Epidermal melanocyte (primary cell): ENCODE measurements at regions not wholly inside any gene's neighbourhood (a gene's known extent, or its start where the extent isn't known, plus 50 kb on each side); places are given as distances from the start of the nearest gene placed in this dataset.

Experiments
- DNase-seq: peaks from one replicate; pipeline ENCODE4 v3.0.0; 2011; ENCODE audit warnings: low spot score; ENCODE audit not compliant: insufficient read length

DNA sequence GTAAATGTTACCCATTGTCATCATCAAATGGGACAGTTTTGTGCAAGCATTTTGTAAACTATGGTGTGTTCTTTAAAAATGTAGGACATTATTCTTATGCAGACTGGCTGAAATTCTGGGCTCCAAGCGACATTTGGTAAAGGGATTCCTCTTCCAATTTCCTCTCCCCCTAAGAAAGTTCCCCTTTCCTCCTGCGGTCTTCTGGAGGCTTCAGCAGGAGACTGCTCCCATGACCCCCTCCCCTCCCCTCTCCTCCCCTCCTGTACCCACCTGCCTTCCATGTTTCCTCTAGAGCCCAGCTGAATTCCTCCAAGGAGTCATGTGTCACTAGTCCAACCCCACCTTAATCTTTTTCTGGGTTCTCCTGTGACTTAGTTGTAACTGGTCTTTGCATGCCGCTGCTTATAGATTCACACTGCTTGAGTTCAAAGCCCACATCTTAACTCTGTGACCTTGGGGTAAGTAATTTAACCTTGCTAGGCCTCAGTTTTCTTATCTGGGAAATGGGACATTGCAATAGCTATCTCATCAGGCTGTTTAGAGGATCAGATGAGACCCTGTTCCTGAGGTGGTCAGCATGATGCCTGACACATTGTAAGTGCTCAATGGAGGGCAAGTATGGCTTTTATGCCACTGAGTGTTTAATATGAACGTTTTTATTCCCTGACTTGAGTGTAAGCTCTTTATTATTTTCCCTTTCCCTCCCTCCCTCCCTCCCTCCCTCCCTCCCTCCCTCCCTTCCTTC, 69.9 kb upstream of the WDR26 start:
- DNase-seq = no peak

GRCh38 chr1:224505454-224506093, 71.0 kb upstream of the WDR26 start:
- DNase-seq = no peak

- DNase-seq = no peak
Measured at GRCh38 chr1:224506141-224506814, 71.7 kb upstream of the WDR26 start.

DNA sequence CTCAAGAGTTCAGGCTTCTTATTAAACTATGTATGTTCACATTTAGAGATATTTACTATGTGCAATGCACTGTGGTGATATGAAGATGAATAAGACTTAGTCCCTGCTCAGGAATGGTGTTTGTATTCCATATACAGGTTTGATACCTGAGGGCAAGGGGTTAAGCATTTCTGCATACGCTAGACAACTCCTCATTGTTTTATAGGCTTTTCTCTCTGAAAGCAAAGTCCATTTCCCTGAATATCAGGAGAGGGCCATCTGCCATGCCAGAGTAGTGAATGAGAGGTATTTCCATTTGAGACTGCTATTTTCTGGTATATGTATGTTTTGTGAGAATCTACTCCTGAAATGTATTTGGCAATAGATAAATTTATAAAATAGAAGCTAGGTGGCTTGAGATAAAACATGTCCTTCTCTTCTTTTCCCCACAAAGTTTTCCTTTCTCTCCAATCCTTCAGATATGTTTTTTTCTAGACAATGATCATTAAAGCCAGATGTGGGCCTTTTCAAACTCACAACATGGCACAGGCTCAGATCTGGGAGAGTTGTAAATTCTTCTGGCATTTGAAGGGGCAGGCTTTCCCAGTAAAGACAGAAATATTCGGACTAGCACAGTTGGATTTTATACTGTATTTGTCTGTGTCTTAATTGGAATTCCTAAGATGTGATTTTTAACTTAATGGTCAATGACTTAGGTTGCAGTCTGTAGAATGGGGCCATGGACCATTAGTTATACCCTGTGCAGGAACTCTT, 73.3 kb upstream of the WDR26 start:
- no peak for DNase-seq

GRCh38 chr1:224509907-224510306, 75.3 kb upstream of the WDR26 start:
- DNase-seq = no peak

DNA sequence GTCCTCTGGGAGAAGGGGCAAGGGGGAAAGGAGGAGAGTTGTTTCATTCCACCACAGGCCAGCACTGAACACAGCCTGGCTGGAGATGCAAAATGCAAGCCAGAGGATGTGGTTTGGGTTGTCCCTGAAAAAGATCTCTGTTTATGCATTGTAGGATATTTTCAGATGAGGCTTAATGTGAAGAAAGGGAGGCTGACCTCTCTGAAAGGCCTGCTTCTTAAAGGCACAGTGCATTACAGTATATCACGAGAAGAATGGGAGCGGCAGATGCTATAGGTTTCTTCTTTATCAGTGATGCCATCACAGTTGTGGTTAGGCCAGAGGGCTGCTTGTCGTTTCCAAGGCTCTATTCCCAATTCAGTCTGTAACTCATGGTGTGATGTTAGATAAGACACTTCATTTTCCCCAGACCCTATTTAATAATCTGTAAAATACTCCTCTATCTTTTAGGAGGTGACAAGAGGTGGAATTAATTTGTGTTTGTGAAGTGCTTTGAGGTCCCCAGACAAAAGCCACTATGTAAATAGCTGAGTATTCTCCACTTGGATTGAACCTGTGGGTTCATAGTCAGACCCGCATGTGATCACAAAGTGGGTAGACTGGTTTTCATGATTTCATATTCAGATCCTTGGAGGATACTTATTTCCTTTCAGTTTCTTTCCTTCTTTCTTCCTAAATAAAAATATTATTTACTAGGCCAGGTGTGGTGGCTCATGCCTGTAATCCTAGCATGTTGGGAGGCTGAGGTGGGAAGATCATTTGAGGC, 76.5 kb upstream of the WDR26 start:
- DNase-seq = peak; percentile 77

DNA sequence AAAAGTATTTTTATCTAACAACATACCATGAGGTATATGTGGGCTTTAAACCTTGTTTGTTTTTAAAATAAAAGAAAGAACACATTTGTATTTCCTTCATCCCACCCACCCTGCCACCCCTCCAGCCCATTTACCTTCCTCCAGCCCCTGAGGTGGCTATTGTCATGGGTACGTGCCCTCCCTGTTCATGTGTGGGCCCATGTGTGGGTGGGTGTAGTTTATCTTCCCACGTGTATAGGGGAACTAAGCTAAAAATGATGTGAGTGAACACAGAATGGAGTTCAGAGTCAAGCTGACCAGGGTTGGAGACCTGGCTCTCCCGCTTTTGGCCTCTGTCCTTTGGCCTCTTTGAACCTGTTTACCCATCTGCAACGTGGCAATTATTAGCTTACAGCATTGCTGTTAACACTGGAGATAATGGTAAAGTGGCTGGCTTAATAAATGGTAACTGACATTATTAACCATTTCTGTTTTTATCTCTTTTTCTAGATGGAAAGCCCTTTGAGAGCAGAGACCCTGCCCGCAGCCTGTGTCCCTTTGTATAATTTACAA, 78.1 kb upstream of the WDR26 start:
- no peak for DNase-seq

DNA sequence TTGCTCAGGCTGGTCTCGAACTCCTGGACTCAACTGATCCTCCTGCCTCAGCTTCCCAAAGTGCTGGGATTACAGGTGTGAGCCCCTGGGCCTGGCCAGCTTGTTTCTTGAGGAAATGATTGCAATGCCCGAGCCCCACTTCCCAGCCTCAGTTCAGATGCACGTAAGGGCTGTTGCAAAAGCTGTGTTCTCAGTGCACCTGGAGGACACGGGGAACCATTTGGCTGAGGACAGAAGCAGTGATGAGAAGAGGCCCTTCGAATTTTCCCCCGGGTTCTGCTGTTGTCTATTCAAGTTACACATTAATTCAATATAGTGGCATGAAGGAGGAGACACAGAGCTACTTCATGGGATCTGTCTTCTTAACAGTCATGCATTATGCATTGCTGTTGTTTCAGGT, 78.8 kb upstream of the WDR26 start:
- no peak for DNase-seq

- peak; percentile 82 for DNase-seq
Measured at GRCh38 chr1:224513787-224514209, 79.2 kb upstream of the WDR26 start.

DNA sequence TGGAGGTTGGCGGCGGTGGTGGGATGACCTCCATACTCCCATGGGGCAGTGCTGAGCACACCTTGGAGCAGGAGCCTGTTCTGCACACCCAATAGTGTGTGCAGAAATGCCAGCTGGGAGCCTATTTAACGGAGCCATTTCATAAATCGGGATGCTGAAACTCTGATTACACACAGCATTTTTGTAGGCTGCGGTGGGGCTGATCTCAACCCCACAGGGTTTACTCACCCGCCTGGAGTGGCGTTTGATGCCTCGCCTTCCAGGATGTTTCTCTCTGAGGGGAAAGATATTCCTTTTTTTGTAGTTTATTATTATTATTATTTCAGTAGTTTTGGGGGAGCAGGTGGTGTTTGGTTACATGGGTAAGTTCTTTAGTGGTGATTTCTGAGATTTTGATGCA, 82.6 kb upstream of the WDR26 start:
- no peak for DNase-seq

DNA sequence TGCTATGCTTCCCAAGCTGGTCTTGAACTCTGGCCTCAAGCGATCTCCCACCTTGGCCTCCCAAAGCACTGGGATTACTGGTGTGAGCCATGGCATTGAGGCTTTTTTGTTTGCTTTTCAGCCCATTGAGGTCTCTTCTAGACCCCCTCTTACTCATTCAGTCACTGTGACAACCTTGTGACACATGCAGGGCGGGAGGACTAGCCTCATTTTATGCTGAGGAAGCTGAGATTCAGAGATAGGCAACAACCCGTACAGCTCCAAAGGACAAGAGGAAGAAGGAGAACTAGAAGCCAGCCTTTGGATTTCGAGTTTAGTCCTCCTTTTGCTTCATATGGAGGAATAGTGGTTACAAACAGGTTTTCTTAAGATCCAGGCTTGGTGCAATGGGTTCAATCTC, 83.9 kb upstream of the WDR26 start:
- no peak for DNase-seq

DNA sequence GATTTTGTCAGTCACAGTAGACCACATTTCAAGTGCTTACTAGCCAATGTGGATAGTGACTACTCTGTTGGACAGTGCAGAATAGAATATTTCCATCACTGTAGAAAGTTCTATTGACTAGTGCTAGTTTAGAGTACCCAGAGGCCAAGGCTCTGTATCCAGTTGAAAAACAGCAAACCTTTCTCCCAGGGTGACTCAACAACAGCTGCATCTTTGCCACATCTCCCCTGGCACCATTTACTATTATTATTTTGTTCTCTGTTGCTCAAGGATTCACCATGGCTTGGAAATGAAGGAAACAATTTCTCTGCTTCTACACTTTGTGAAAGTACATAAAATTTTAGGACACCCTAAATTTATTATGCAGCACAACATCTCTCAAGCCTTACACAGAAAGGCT, 85.3 kb upstream of the WDR26 start:
- DNase-seq = no peak

GRCh38 chr1:224520808-224521207, 86.2 kb upstream of the WDR26 start:
- DNase-seq = no peak

GRCh38 chr1:224521904-224522734, 87.5 kb upstream of the WDR26 start:
- peak; percentile 64 for DNase-seq

DNA sequence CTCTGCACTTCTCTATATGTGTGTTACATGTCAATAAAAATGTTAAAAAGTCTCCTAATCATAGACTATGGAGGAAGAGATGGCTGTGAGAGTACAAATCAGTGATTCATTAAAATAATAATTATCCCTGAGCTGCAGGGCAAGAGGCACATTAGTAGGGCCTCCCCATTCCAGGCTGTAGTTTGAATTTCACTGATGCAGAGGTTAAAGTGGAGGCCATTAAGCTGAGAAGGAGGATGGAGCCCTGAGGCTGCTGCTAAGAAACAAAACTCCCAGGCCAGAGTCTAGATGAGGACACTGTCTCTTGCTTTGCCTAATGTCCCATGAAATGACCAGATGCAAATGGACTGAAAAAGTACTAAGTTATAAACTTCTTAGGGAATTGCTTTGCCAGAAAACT, 89.1 kb upstream of the WDR26 start:
- DNase-seq = no peak

GRCh38 chr1:224524679-224525078, 90.1 kb upstream of the WDR26 start:
- DNase-seq = no peak

DNA sequence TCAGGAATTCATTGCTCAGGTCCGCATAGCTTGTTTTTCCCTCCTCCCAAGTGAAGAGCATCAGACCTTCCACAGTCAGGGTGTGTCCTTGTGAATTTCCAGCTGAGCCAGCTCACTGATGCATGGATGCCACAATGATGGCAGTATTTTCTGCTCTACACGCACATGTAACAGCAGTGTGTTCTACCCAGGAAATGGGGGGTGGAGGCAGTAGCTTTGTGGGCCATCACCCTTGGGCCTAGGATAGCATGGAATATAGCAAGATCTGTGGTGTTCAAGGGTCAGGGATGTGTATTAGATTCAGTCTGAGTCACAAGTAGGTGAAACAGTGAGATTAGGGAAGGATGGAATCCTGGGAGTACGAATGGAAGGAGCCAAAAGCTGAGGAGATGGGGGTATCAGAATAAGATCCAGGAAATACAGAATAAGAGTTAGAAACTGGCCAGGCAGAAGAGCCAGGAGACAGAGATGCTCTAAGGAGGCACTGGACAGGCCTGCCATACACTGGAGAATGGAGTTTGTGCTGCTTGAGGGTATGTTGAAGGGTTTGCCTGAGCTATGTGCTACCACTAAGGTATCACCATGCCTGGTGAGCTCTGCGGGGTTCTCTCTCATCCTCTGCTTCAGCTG, 90.6 kb upstream of the CNIH3 start:
- DNase-seq = no peak

- no peak for DNase-seq
Measured at GRCh38 chr1:224526771-224527170, 89.3 kb upstream of the CNIH3 start.

GRCh38 chr1:224528900-224529299, 87.2 kb upstream of the CNIH3 start:
- no peak for DNase-seq

GRCh38 chr1:224529844-224530243, 86.3 kb upstream of the CNIH3 start:
- DNase-seq = no peak
